WTC11 (cell line): ENCODE measurements at regions not wholly inside any gene's neighbourhood (a gene's known extent, or its start where the extent isn't known, plus 50 kb on each side); places are given as distances from the start of the nearest gene placed in this dataset.

ENCODE experiments used
- ATF2 ChIP-seq: sonication (generic); formaldehyde crosslinking; IDR thresholded peaks from 2 replicates; pipeline ENCODE4 v1.8.1; 2022; ENCODE audit warnings: low read depth, missing genetic modification reagents, borderline replicate concordance
- E2F5 ChIP-seq: sonication (generic); formaldehyde crosslinking; IDR thresholded peaks from 2 replicates; pipeline ENCODE4 v1.8.1; 2022; ENCODE audit warnings: mild to moderate bottlenecking, moderate library complexity, missing genetic modification reagents
- PRDM15 ChIP-seq: sonication (generic); formaldehyde crosslinking; IDR thresholded peaks from 2 replicates; pipeline ENCODE4 v1.8.0; 2022; ENCODE audit warnings: missing genetic modification reagents
- PRRX2 ChIP-seq: fragments of 250-450 bp; sonication (Bioruptor Pico); IDR thresholded peaks from 2 replicates; pipeline ENCODE4 v1.8.0; 2021; ENCODE audit warnings: mild to moderate bottlenecking
- SMAD4 ChIP-seq: sonication (generic); formaldehyde crosslinking; IDR thresholded peaks from 2 replicates; pipeline ENCODE4 v1.8.0; 2022; ENCODE audit warnings: mild to moderate bottlenecking, missing genetic modification reagents
- TF ChIP-seq, protein P1 (sequence below): sonication (generic); formaldehyde crosslinking; IDR thresholded peaks from 2 replicates; pipeline ENCODE4 v1.8.0; 2022; ENCODE audit warnings: mild to moderate bottlenecking, missing genetic modification reagents
- TF ChIP-seq, protein P2 (sequence below): fragments of 200-600 bp; IDR thresholded peaks from 2 replicates; pipeline ENCODE4 v1.8.0; 2022; ENCODE audit warnings: antibody characterized with exemption

GRCh38 chr2:133988316-133988891, 265.5 kb upstream of the MGAT5 start:
- TF ChIP-seq, protein P1, sequence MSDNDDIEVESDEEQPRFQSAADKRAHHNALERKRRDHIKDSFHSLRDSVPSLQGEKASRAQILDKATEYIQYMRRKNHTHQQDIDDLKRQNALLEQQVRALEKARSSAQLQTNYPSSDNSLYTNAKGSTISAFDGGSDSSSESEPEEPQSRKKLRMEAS (CRISPR knock-in tag) = no peak
- TF ChIP-seq E2F5 (CRISPR knock-in tag) (no peak), PRDM15 (CRISPR knock-in tag) (no peak), SMAD4 (CRISPR knock-in tag) (no peak), ATF2 (no peak), PRRX2 (CRISPR knock-in tag) (no peak)
- TF ChIP-seq, protein P2, sequence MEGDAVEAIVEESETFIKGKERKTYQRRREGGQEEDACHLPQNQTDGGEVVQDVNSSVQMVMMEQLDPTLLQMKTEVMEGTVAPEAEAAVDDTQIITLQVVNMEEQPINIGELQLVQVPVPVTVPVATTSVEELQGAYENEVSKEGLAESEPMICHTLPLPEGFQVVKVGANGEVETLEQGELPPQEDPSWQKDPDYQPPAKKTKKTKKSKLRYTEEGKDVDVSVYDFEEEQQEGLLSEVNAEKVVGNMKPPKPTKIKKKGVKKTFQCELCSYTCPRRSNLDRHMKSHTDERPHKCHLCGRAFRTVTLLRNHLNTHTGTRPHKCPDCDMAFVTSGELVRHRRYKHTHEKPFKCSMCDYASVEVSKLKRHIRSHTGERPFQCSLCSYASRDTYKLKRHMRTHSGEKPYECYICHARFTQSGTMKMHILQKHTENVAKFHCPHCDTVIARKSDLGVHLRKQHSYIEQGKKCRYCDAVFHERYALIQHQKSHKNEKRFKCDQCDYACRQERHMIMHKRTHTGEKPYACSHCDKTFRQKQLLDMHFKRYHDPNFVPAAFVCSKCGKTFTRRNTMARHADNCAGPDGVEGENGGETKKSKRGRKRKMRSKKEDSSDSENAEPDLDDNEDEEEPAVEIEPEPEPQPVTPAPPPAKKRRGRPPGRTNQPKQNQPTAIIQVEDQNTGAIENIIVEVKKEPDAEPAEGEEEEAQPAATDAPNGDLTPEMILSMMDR = no peak
